HFFc6 (cell line): ENCODE measurements at regions not wholly inside any gene's neighbourhood (a gene's known extent, or its start where the extent isn't known, plus 50 kb on each side); places are given as distances from the start of the nearest gene placed in this dataset.

Experiments
- DNase-seq: peaks from one replicate; pipeline ENCODE4 v3.0.0-alpha.2; 2018
- H3K27ac Mint-ChIP-seq: 2 replicates; pipeline ENCODE4 v1.8.0; 2020; ENCODE audit warnings: mild to moderate bottlenecking, mixed read lengths
- H3K27me3 Mint-ChIP-seq: 2 replicates; pipeline ENCODE4 v1.8.0; 2021; ENCODE audit warnings: mild to moderate bottlenecking, moderate library complexity, mixed read lengths; ENCODE audit not compliant: insufficient read depth
- H3K36me3 Mint-ChIP-seq: 2 replicates; pipeline ENCODE4 v1.8.0; 2021; ENCODE audit warnings: low read depth, mixed read lengths
- H3K4me1 Mint-ChIP-seq: 2 replicates; pipeline ENCODE4 v1.8.0; 2020; ENCODE audit warnings: low read depth, mixed read lengths
- H3K4me3 Mint-ChIP-seq: 2 replicates; pipeline ENCODE4 v1.8.0; 2020; ENCODE audit warnings: mild to moderate bottlenecking, moderate library complexity, mixed read lengths
- H3K9me3 Mint-ChIP-seq: 2 replicates; pipeline ENCODE4 v1.8.0; 2020; ENCODE audit warnings: mild to moderate bottlenecking, mixed read lengths
- CTCF ChIP-seq: fragments of 200-600 bp; sonication (generic); IDR thresholded peaks from 2 replicates; pipeline ENCODE4 v1.5.0; 2021; ENCODE audit warnings: antibody characterized with exemption, mild to moderate bottlenecking

GRCh38 chr1:18569811-18570545 is 60.7 kb upstream of the PAX7 start:
- H3K9me3 Mint-ChIP-seq, result no peaks in the 10 kb centered on the region
- no peak overlapping the region for H3K4me3 Mint-ChIP-seq
- DNase-seq, result no peak
- no peaks in the 10 kb centered on the region for H3K4me1 Mint-ChIP-seq
- no peak overlapping the region for H3K27ac Mint-ChIP-seq
- no peaks in the 10 kb centered on the region for H3K36me3 Mint-ChIP-seq
- TF ChIP-seq CTCF, result no peak
- peaks cover 4% of the 10 kb centered on the region for H3K27me3 Mint-ChIP-seq

GRCh38 chr1:18571275-18571674 is 59.4 kb upstream of the PAX7 start:
- peaks cover 2% of the 10 kb centered on the region for H3K27me3 Mint-ChIP-seq
- H3K36me3 Mint-ChIP-seq, result no peaks in the 10 kb centered on the region
- no peak overlapping the region for H3K27ac Mint-ChIP-seq
- no peaks in the 10 kb centered on the region for H3K9me3 Mint-ChIP-seq
- no peak overlapping the region for H3K4me3 Mint-ChIP-seq
- TF ChIP-seq CTCF, result no peak
- no peaks in the 10 kb centered on the region for H3K4me1 Mint-ChIP-seq
- DNase-seq, result no peak

GRCh38 chr1:18572022-18572880 is 58.4 kb upstream of the PAX7 start:
- H3K4me3 Mint-ChIP-seq, result no peak overlapping the region
- H3K4me1 Mint-ChIP-seq, result no peaks in the 10 kb centered on the region
- peaks cover 6% of the 10 kb centered on the region for H3K27me3 Mint-ChIP-seq
- no peaks in the 10 kb centered on the region for H3K9me3 Mint-ChIP-seq
- no peaks in the 10 kb centered on the region for H3K36me3 Mint-ChIP-seq
- DNase-seq, result no peak
- no peak overlapping the region for H3K27ac Mint-ChIP-seq
- no peak for TF ChIP-seq CTCF

GRCh38 chr1:18573170-18573569 is 57.5 kb upstream of the PAX7 start:
- H3K27me3 Mint-ChIP-seq, result peaks cover 6% of the 10 kb centered on the region
- H3K4me3 Mint-ChIP-seq, result no peak overlapping the region
- DNase-seq, result no peak
- TF ChIP-seq CTCF, result no peak
- H3K36me3 Mint-ChIP-seq, result no peaks in the 10 kb centered on the region
- no peak overlapping the region for H3K27ac Mint-ChIP-seq
- peaks cover 3% of the 10 kb centered on the region; the same call in 1 of the 2 replicates for H3K4me1 Mint-ChIP-seq
- H3K9me3 Mint-ChIP-seq, result no peaks in the 10 kb centered on the region

GRCh38 chr1:18574754-18575153 is 55.9 kb upstream of the PAX7 start:
- H3K36me3 Mint-ChIP-seq, result no peaks in the 10 kb centered on the region
- no peak for TF ChIP-seq CTCF
- DNase-seq, result no peak
- H3K27ac Mint-ChIP-seq, result no peak overlapping the region
- no peaks in the 10 kb centered on the region for H3K9me3 Mint-ChIP-seq
- H3K4me1 Mint-ChIP-seq, result peaks cover 5% of the 10 kb centered on the region; the same call in 1 of the 2 replicates
- peaks cover 9% of the 10 kb centered on the region for H3K27me3 Mint-ChIP-seq
- H3K4me3 Mint-ChIP-seq, result no peak overlapping the region
